GM21390 (cell line): ENCODE measurements at regions not wholly inside any gene's neighbourhood (a gene's known extent, or its start where the extent isn't known, plus 50 kb on each side); places are given as distances from the start of the nearest gene placed in this dataset.
"Not testable (repeated sequence)": the region's sequence is repeated elsewhere in the genome, so short reads cannot be mapped to it uniquely, and the experiment has no call there.

ENCODE experiments used
- ATAC-seq: cut with Tn5 transposase; IDR thresholded peaks from one replicate; pipeline ENCODE4 v1.9.1; 2021; ENCODE audit not compliant: unreplicated experiment

- ATAC-seq: no peak
Observed at GRCh38 chr4:66568001-66568400, 897.7 kb upstream of the EPHA5 start.

- ATAC-seq: no peak
Observed at GRCh38 chr4:66567551-66567950, 897.3 kb upstream of the EPHA5 start.

- no peak for ATAC-seq
Observed at GRCh38 chr4:66565801-66566200, 895.5 kb upstream of the EPHA5 start.

- no peak for ATAC-seq
Observed at GRCh38 chr4:66564901-66565651, 894.8 kb upstream of the EPHA5 start.

GRCh38 chr4:66562276-66562806 lies 892.1 kb upstream of the EPHA5 start:
- no peak for ATAC-seq

- not testable (repeated sequence) for ATAC-seq
Observed at GRCh38 chr4:66561465-66562053, 891.3 kb upstream of the EPHA5 start.

GRCh38 chr4:66558651-66559050 lies 888.4 kb upstream of the EPHA5 start:
- no peak for ATAC-seq

GRCh38 chr4:66556651-66557278 lies 886.5 kb upstream of the EPHA5 start:
- no peak for ATAC-seq

- no peak for ATAC-seq
Observed at GRCh38 chr4:66555301-66555700, 885.0 kb upstream of the EPHA5 start.

- ATAC-seq: no peak
Observed at GRCh38 chr4:66554826-66555225, 884.5 kb upstream of the EPHA5 start.

- ATAC-seq: not testable (repeated sequence)
Observed at GRCh38 chr4:66545301-66545700, 875.0 kb upstream of the EPHA5 start.

GRCh38 chr4:66544281-66544680 lies 874.0 kb upstream of the EPHA5 start:
- ATAC-seq: no peak

- ATAC-seq: no peak
Observed at GRCh38 chr4:66539745-66540144, 869.5 kb upstream of the EPHA5 start.

- no peak for ATAC-seq
Observed at GRCh38 chr4:66524781-66525180, 854.5 kb upstream of the EPHA5 start.

GRCh38 chr4:66522244-66522643 lies 852.0 kb upstream of the EPHA5 start:
- ATAC-seq: no peak

- no peak for ATAC-seq
Observed at GRCh38 chr4:66516940-66517339, 846.7 kb upstream of the EPHA5 start.

GRCh38 chr4:66506985-66507384 lies 836.7 kb upstream of the EPHA5 start:
- no peak for ATAC-seq

- ATAC-seq: no peak
Observed at GRCh38 chr4:66501997-66502396, 831.7 kb upstream of the EPHA5 start.

- no peak for ATAC-seq
Observed at GRCh38 chr4:66490729-66491128, 820.4 kb upstream of the EPHA5 start.

GRCh38 chr4:66489783-66490452 lies 819.6 kb upstream of the EPHA5 start:
- ATAC-seq: no peak

- ATAC-seq: no peak
Observed at GRCh38 chr4:66489370-66489769, 819.1 kb upstream of the EPHA5 start.

- ATAC-seq: no peak
Observed at GRCh38 chr4:66486068-66486467, 815.8 kb upstream of the EPHA5 start.
